Tongue (tissue), 1 donor: ENCODE measurements at regions not wholly inside any gene's neighbourhood (a gene's known extent, or its start where the extent isn't known, plus 50 kb on each side); places are given as distances from the start of the nearest gene placed in this dataset.
"Not testable (repeated sequence)": the region's sequence is repeated elsewhere in the genome, so short reads cannot be mapped to it uniquely, and the experiment has no call there.

Source experiments
- DNase-seq: peaks from one replicate; pipeline ENCODE4 v3.0.0-alpha.2; 2015

DNA sequence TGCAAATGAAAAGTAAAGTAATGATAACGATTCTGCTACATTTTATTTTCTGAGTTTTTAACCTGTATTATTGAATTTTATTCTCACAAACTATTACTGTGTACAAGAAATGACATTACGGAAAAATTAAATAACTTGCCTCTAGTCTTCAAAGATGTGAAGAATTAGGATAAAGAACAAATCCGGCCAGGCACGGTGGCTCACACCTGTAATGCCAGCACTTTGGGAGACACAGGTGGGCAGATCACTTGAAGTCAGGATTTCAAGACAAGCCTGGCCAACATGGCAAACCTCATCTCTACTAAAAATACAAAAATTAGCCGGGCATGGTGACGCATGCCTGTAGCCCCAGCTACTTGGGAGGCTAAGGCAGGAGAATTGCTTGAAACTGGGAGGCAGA is 1584.4 kb upstream of the SEL1L start:
- no peak for DNase-seq

DNA sequence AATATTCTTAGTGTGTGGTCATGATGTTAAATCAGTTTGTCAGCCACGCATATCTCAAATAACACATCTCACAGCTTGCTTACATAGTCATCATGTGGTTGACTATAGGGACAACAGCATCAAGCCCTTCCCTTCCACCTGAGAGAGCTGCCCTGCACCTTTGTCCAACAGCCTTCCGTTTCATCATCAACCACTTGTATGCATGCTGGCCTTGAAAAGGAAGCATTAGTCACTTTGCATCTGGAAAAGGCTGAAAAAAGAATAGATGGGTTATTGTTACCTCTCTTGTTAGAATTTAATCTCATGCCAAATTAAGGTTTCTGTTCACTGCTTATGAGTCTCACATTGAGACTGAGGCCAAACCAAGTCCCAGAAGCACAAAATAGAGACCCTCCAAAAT is 1586.5 kb upstream of the SEL1L start:
- DNase-seq = no peak

DNA sequence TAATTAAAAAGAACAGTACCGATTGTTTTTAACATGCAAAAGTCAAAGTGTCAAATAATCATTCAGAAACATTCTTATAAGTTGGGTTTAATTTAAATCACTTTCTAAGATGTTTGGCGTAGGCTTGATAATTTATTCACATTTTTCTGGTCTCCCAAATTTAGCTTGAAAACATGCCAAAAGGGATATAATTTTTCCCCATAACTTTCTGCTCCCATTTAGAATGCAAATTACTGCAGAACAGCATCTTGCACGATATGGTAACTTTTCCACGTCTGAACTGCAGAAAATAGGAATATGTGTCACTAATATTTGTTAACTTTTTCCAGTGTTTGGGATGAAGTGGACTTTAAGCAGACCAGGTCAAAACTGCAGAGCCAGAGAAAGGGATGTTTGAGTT is 1592.4 kb upstream of the SEL1L start:
- DNase-seq = no peak

DNA sequence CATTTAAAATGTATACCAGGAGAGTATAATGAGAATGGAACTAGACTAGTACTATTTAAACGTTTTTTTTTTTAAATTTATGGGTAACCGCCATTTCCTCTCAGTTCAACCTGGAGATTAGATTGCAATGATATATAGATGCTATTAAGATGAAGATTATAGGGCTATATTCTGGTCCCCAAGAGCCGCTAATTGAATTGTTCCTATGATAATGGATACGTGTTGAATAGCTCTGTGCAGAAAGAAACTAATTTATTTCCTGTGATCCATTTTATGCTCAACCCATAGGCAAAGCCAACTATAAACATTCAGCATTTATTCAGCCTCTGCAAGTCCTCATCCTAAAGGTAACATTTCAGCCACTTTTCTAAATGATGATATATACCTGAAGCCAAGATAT is 1595.1 kb upstream of the SEL1L start:
- DNase-seq = no peak

DNA sequence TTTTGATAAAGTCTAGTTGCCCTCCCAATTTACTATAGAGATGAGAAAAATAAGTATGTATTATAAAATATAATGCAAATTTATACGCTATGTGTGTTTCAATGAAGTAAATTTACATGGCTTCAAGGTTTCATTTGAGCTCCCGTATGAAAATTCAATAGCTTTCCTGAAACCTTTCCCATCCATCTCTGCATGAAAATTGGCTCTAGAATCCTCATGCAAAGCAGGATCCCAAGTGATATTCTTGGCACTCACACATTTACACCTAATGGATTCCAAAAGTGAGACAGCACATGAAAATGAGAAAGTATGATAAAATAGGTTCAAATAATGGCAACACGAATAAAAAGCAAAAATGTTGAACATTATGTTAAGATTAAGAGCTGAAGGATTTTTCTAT is 1595.8 kb upstream of the SEL1L start:
- DNase-seq = no peak

DNA sequence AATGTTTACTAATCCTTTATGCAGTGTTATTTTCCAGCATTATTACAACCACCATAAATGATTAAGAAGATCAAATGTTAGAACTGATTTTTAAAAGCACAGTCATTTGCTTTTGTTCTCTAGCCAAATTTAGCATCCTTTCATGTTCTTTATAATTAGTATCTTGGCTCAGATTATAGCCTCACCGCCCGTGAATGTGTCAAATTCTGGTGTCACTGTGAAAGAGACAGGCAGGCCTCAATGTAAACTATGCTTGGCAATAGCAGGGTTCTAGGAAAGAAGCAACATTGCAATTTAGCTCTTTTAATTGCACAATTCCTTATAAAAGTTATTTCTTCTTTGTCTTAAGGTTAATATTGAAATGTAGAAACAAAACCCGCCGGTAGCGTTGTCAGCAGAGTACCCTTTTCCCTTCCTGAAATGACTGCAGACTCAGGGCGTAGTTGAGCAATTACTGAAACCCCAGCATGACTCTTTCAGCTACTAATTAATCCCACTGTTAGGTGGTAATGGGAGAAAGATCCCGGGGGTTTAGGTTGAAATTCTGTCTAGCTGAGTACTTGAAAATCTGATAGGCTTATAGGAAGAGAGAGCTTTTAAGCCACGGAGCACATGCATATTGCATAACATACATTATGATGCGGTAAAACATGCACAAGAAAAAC is 1600.5 kb upstream of the SEL1L start:
- no peak for DNase-seq

DNA sequence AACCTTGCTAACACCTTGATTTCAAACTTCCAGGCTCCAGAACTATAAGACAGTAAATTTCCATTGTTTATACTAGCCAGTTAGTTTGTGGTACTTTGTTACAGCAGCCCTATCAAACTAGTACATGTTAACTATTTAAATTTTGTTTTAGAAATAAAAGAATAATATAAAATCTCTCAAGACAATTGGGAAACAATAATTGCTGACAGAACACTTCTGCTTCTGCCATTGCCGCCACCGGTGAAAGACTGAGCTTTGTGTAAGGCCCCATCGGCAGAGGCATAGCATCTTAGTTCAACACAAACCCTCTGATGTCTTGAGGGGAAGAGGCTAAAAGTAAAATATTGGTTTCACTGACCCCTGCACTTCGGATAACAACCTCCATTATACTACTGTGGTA is 1607.1 kb upstream of the SEL1L start:
- DNase-seq = no peak

DNA sequence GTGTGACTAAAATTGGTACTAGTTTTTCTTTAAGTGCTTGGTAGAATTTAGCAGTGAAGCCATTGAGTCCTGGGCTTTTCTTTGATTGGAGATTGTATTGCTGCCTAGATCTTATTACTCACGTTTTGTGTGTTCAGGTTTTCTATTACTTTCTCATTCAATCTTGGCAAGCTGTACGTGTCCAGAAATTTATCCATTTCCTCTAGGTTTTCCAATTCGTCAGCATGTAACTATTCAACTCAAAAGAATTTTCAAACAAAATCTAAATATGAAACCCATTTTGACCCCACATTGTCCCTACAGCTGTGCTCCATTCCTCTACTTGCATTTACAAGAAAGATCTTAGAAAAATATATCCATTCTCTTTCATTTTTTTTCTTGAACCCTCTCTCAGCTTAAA is 1613.4 kb upstream of the SEL1L start:
- no peak for DNase-seq

DNA sequence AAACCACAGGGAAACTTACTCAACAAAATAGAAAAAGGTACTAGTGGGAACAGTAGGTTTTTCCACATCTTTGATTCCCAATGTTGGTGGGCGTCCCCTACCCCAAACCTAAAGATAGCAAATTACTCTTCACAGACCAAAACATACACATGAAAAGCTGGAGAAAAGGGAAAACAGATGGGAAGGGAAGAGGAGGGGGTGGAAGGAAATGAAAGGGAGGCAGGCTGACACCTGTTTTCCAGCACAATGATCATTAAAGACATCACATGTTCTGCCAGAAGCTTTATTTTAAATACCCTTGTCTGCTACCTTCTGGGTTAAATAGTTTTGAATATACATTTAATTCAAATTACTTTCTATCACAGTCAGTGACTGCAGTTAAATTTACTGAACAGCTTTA is 1617.9 kb upstream of the SEL1L start:
- no peak for DNase-seq

DNA sequence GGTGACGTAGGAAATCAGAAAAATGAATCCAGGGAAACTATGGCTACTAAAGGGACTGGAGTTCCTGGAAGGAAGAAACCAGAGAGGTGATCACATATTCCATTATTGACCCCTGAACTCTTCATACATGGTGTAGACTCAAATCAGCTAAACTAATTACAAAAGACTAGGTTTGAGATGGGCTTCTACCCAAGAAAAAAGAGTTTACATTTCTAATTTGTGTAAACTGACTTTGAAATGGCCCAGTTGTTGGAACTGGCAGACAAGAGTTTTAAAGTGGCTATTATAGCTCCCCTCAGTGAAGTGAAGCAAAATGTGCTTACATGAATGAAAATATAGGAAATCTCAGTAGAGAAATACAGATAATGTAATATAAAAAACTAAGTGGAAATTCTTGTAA is 1619.4 kb upstream of the SEL1L start:
- no peak for DNase-seq

DNA sequence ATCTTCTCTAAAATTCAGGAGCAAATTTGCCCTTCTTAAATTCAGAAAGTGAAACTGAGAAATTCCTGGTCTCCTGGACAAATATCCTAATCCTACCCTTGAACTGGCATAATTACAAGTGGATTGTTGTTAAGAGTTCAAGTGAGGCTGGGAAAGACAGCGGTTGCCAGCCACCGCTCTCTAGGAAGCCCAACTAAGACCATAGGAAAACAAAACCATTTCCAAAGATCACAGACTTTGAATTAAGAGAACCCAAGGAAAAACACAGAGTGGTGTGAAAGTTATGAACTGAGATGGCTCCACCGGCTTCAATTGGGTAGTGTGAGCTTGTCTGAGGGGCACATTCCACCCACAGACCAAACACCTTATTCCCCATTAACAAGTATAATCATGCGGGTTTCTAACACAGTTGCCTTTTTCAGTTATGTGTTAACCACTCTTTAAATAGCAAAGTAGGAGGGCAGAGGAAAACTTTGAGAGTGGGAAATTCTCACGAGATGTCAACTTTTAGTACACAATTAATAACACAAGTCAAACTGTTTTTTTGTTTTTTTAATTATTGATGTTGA is 1628.8 kb upstream of the SEL1L start:
- peak; percentile 8 for DNase-seq

DNA sequence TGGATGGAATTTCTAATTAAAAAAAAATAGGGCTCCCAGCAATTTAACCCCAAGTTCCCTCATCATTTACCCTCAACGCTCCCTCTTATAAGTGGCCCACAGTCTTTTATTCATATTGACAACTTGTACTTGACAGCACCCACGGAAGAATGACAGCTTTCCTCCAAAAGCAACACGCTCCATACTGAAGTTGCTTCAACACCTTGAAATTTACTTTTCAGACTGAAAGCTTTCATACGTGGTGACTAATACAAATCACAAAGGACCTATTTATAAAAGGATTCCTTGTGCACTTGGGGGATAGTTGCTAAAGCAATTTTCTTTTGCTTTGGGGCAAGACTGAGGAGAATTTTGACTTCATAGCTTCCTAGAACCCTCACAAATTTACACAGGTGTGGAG is 1629.4 kb upstream of the SEL1L start:
- DNase-seq = peak; percentile 1

DNA sequence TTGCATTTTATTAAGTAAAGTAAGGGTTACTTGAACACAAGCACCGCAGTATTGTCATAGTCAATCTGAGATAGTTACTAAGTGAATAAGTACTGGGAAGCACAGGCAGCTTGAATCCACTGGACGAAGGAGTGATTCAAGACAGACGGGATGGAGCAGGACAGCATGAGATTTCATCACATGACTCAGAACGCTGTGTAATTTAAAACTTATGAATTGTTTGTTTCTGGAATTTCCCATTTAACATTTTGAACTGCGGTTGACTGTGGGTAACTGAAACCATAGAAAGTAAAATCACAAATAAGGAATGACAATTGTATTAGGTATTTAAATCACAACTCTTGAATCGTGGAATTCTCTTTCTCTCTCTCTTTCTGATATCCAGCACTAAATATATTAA is 1630.4 kb upstream of the SEL1L start:
- no peak for DNase-seq

DNA sequence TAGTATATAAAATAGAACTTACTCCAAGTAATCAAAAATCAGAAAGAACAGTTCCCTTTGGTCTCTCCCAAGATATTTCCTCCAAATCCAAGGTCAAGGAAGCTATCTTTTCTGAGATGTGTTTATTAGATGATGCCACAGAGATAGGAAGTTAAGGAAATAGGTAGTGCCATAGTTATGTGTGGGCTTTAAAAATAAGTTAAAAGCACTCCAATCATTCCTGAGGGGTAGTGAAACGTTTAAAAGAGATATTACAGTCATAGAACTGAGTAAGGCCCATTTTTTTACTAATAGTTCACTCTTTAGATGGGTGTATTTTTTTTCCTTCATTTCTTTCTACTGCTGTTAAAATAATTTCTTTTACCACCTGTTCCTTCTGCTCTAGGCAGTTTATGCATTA is 1630.9 kb upstream of the SEL1L start:
- no peak for DNase-seq

DNA sequence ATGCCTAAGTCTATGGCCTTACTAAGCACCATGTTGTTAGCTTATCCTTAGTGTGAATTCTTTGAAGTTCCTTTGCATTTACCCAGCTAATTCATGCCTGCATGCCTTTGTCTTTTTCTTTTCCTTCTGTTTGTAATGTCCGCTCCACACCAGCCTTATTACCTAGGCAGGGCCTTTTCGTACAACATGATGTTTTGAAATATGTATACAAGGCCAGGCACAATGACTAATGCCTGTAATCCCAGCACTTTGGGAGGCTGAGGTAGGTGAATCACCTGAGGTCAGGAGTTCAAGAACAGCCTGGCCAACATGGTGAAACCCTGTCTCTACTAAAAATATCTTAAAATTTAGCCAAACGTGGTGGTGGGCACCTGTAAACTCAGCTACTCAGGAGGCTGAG is 1636.5 kb upstream of the SEL1L start:
- no peak for DNase-seq

DNA sequence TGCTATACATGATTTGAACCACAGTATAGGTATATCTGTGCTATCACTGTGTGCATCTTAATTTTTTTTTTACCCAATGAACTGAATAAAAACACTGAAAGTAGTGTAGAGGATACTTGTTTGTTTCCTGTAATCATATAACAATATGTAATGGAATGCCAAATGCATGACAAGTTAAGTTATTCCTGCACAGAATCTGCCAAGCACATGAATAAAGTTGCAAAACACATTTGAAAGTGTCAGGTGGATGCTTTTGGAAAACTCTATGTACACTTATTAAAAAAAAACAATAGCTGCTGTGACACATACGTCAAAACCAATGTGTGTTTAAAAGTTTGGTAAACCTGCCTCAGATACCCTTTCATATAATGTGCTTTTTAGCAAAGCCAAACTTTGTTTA is 1638.1 kb upstream of the SEL1L start:
- DNase-seq = no peak

DNA sequence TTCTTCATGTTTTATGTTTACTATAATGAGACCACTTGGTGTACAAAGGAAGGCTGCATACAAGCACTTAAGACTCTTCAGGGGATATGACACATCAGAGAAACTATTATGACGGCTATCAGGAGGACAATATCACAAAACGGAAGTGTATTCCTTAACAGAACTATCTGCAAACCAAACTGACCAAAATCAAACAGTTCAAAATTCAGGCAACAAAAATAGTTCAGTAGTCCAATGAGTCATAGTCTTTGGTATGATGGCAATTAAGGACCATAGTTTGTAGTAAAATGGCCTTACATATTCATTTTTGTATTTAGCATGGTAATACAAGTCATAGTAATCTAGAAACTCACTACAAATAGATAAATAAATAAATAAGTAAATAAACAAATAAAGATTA is 1638.7 kb upstream of the SEL1L start:
- DNase-seq = no peak

DNA sequence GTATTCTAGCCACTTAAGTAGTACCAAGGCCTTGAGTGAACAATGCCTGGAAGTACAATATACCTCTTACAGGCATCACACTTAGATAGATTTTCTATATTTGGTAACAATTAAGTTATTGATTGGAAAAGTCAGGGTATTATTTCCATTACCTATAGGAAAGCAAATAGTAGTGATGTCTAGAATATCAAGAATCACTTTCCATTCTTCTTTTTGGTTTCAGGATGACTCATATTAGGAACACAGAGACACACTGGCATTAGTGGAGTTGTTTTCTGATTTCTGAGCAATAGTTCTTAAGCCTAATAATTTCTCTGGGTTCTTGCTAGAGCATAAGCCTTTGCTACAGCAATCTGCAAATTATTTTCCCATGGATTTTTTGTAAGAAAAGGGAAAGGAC is 1640.0 kb upstream of the SEL1L start:
- DNase-seq = no peak

DNA sequence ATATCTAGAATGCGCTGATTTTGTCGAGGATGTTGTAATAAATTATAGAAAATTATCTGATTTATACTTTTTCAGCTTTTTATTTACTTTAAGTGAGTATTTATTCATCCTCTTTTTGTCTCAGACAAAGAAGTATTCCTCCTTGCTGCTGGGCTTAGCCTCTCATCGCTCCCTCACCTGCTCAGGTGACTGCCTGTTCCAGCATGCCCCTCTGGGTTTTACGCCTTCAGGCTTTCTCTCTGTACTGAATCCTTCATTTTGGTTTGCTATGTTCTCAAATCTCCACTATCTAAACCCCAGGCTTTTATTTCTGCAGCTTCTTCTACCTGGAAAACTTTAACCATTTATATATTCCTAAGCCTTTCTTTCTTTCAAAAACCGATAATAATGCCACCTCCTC is 1650.9 kb upstream of the SEL1L start:
- DNase-seq = peak; percentile 3

DNA sequence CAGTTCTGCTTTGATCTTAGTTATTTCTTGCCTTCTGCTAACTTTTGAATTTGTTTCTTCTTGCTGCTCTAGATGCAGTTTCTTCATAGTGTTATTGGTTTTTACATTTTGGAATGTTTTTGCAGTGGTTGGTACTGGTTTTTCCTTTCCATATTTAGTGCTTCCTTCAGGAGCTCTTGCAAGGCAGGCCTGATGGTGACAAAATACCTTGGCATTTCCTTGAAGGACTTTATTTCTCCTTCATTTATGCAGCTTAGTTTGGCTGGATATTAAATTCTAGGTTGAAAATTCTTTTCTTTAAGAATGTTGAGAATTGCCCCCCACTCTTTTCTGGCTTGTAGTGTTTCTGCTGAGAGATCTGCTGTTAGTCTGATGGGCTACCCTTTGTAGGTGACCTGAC is 1654.7 kb upstream of the SEL1L start:
- not testable (repeated sequence) for DNase-seq

DNA sequence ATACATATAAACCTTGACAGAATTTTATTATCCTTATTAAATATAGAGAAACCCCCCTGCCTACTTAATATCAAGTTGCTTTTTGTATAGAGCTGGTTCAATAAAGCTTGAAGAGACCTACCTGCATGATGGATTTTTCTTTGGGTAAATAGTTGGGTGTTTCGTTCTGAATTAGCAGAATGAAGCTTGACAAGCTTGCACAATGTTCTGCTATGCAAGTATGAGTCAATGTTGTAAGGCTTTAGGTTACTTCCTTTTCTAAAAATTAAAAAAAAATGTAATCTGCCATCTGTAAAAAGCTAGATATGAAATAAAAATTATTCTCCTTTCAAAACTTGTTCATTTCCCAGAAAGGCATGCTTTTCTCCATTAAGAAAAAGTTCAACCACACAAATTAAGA is 1662.6 kb upstream of the SEL1L start:
- no peak for DNase-seq

DNA sequence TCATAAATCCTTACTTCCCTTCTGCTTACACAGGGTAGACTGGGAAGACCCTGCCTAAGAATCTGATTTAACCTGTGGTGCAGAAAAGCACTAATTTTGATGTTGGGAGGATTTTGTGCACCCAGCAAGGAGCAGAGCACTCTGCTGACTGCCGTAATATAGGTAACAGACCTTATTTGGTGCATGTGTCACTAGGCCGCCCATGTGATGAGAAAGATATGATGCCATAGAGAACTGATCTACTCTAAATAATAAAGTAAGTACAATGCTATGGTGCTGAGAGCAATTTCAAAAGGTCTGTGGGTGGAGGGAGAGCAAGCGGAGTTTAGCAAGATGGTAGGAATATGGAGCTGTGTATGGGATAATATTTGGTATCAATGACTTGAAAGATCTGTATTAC is 1663.6 kb upstream of the SEL1L start:
- DNase-seq = no peak

DNA sequence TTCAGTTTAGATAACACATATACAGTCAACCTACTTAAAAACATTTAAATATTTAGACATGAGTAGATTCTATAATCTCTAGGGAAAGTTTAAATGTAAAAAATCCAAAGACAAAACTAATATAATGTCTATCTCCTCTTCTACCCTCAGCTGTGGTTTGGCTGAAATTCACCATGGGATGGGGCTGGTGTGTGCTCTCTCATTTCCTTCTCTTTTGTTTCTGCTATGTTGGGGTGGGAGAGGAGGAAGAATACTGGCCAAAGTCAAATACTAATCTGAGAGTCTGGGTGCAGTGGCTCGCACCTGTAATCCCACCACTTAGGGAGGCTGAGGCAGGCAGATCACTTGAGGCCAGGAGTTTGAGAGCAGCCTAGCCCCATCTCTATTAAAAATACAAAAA is 1673.9 kb upstream of the SEL1L start:
- no peak for DNase-seq

DNA sequence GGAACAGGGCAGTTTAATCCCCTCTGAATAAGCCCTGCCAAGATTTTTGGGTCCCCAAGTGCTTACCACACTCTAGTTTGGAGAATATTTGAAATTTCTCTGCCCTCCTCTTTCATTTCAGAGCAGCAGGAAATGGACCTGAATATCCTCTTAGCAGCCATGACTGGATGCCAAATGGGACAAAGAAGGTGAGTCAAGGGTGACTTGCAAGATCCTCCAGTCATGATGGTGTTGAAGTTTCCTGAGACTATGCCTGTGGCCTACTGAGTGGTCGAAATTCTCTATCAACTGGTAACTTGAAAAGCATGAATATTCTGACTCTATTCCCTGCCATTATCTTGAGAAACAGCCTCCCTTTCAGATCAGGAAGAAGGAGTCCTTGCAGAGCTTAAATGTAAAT is 1674.7 kb upstream of the SEL1L start:
- no peak for DNase-seq

DNA sequence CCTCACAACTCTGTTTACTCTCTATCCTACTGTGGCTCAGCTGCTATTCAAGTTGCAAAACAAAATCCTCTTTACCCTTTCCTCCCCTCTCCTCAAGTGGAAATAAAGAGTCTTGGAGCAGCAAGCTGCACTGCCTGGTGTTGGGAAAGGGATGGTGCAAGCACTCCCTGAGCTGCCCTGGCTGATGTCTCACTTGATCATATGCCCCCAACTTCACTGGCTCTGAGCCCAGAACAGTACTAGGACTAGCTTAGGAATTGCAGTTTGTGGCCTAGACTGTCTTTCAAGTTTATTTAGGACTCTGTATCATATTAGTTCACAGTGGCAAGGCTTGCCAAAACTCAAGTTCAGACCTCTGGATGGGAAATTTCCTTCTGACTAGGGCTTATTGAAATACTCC is 1683.8 kb upstream of the SEL1L start:
- DNase-seq = peak; percentile 1
